ENCODE measurements at regions not wholly inside any gene's neighbourhood (a gene's known extent, or its start where the extent isn't known, plus 50 kb on each side); places are given as distances from the start of the nearest gene placed in this dataset.

DNA sequence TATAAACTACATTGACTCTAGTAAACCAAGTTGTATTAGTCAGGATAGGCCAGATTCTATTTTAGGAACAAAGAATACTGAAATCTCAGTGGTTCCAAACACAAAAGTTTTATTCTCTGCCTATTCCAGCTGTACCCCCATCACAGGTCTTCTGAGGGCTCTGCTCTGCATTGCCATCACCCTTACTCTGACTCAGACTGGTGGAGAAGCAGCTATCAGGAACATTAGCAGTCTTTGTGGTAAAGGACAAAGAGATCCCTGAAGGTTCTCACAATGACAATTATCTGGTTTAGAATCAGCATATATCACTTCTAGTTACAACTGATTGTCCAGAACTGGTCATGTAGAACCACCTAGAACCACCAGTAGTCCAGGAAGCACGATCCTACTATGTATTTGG, 251.1 kb downstream of the GLUD2 start:
- no peak overlapping the region for H3K9ac ChIP-seq (ENCODE audit: low read depth, low read length, poor library complexity)
- H4K91ac ChIP-seq (ENCODE audit: low read depth, low read length, poor library complexity): no peak overlapping the region
- no peaks in the 10 kb centered on the region for H3K4me1 ChIP-seq (ENCODE audit: control insufficient read depth in 2 of 2, insufficient read depth in 1 of 2, low read depth in 1 of 2, low read length in 2 of 2)
- H2BK15ac ChIP-seq (ENCODE audit: low read length): no peak overlapping the region
- no peak overlapping the region for H3K4me3 ChIP-seq (ENCODE audit: low read length in 2 of 2)
- H3K14ac ChIP-seq (ENCODE audit: low read length): no peak overlapping the region
- no peak overlapping the region for H2BK120ac ChIP-seq (ENCODE audit: low read depth, low read length)
- H2AFZ ChIP-seq (ENCODE audit: low read length): no peak overlapping the region
- H2BK12ac ChIP-seq (ENCODE audit: low read length): no peak overlapping the region
- no peak overlapping the region for H2BK5ac ChIP-seq (ENCODE audit: low read length)
- H3K36me3 ChIP-seq (replicated peaks in 1 of 2; ENCODE audit: control insufficient read depth in 2 of 2, insufficient read depth in 2 of 2, low read length in 2 of 2): no peaks in the 10 kb centered on the region
- no peak overlapping the region for H3K18ac ChIP-seq (ENCODE audit: low read length)
- H3K4me2 ChIP-seq (ENCODE audit: insufficient read depth, low read length, poor library complexity, severe bottlenecking): no peak overlapping the region
- no peak overlapping the region for H3K4ac ChIP-seq (ENCODE audit: low read length)
- H2AK5ac ChIP-seq (ENCODE audit: low read depth, low read length): no peak overlapping the region
- no peak overlapping the region for H4K8ac ChIP-seq (ENCODE audit: low read depth, low read length)
- no peaks in the 10 kb centered on the region for H3K9me3 ChIP-seq (replicated peaks in 1 of 2; ENCODE audit: control insufficient read depth in 2 of 2, insufficient read depth in 1 of 2, low read depth in 1 of 2, low read length in 2 of 2)
- no peak for DNase-seq (ENCODE audit: low spot score)
- no peak overlapping the region for H3K27ac ChIP-seq (replicated peaks; ENCODE audit: low read length)
- no CpG with 5 or more reads among the region's 1 CpG for WGBS, 2 donors (ENCODE audit: extremely low coverage in 2 of 2, insufficient read length in 2 of 2, insufficient replicate concordance in 1 of 2)
- H3K23ac ChIP-seq (ENCODE audit: low read depth, low read length, poor library complexity): no peak overlapping the region
- no peaks in the 10 kb centered on the region for H3K27me3 ChIP-seq (ENCODE audit: control insufficient read depth in 3 of 3, insufficient read depth in 3 of 3, low read depth in 1 of 3, low read length in 3 of 3)
- H3K79me1 ChIP-seq (ENCODE audit: low read depth, low read length): no peaks in the 10 kb centered on the region

DNA sequence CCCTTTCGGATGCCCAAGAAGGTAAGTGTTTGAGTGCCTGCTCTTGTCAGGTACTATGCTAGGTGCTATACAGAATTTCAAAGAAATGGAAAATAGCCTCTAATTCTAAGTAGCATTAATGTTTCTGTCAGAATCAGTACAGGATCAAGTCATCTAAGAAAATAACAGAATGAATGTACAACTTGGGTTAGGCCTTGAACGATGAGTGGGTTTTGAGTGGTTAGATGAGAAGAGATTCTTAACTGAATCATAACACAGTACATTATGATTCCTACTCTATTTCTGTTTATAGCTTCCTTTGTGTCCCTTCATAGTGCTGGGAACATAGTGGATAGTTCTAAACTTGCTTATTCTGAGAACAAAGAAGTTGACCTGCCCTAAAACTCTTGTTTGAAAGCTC, 253.9 kb downstream of the GLUD2 start:
- WGBS, 2 donors (ENCODE audit: extremely low coverage in 2 of 2, insufficient read length in 2 of 2, insufficient replicate concordance in 1 of 2): no CpG with 5 or more reads among the region's 2 CpGs

DNA sequence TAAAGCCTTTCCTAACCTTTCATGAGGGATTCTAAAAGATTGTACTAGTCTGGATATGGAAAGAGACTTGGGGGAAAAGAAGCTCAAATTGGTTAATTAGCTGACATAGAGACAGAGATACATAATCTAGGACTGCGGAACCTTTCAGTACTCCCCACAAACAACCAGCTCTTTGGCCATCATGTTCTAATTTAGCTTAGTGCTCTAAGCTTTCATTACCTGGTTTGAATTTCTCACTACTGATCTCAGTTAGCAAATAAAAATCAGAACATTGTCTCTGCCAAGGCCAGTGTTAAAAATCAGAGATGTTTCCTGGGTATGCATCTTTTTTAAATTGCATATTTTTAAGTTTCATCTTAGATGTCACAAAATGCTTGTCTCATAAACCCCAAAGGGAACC, 254.4 kb downstream of the GLUD2 start:
- Histone ChIP-seq H2AFZ (ENCODE audit: low read length) (no peak overlapping the region), H2BK5ac (ENCODE audit: low read length) (no peak overlapping the region), H3K9me3 (replicated peaks in 1 of 2; ENCODE audit: control insufficient read depth in 2 of 2, insufficient read depth in 1 of 2, low read depth in 1 of 2, low read length in 2 of 2) (no peaks in the 10 kb centered on the region), H3K27me3 (ENCODE audit: control insufficient read depth in 3 of 3, insufficient read depth in 3 of 3, low read depth in 1 of 3, low read length in 3 of 3) (no peaks in the 10 kb centered on the region), H3K4me1 (ENCODE audit: control insufficient read depth in 2 of 2, insufficient read depth in 1 of 2, low read depth in 1 of 2, low read length in 2 of 2) (no peaks in the 10 kb centered on the region), H2BK15ac (ENCODE audit: low read length) (no peak overlapping the region), H3K4me2 (ENCODE audit: insufficient read depth, low read length, poor library complexity, severe bottlenecking) (no peak overlapping the region), H3K4me3 (ENCODE audit: low read length in 2 of 2) (no peak overlapping the region), H3K36me3 (replicated peaks in 1 of 2; ENCODE audit: control insufficient read depth in 2 of 2, insufficient read depth in 2 of 2, low read length in 2 of 2) (no peaks in the 10 kb centered on the region), H4K91ac (ENCODE audit: low read depth, low read length, poor library complexity) (no peak overlapping the region), H2AK5ac (ENCODE audit: low read depth, low read length) (no peak overlapping the region), H4K8ac (ENCODE audit: low read depth, low read length) (no peak overlapping the region), H3K27ac (replicated peaks; ENCODE audit: low read length) (no peak overlapping the region), H2BK12ac (ENCODE audit: low read length) (no peak overlapping the region), H3K23ac (ENCODE audit: low read depth, low read length, poor library complexity) (no peak overlapping the region), H3K18ac (ENCODE audit: low read length) (no peak overlapping the region), H3K79me1 (ENCODE audit: low read depth, low read length) (no peaks in the 10 kb centered on the region), H3K9ac (ENCODE audit: low read depth, low read length, poor library complexity) (no peak overlapping the region), H3K14ac (ENCODE audit: low read length) (no peak overlapping the region), H2BK120ac (ENCODE audit: low read depth, low read length) (no peak overlapping the region), H3K4ac (ENCODE audit: low read length) (no peak overlapping the region)
- DNase-seq (ENCODE audit: low spot score): no peak
- no CpG with 5 or more reads among the region's 1 CpG for whole genome bisulfite sequencing, 2 donors (ENCODE audit: extremely low coverage in 2 of 2, insufficient read length in 2 of 2, insufficient replicate concordance in 1 of 2)

More for the DNA sequence above, 253.9 kb downstream of the GLUD2 start:
- Histone ChIP-seq H3K79me1 (ENCODE audit: low read depth, low read length) (no peaks in the 10 kb centered on the region), H4K91ac (ENCODE audit: low read depth, low read length, poor library complexity) (no peak overlapping the region), H3K27ac (replicated peaks; ENCODE audit: low read length) (no peak overlapping the region), H3K4me2 (ENCODE audit: insufficient read depth, low read length, poor library complexity, severe bottlenecking) (no peak overlapping the region), H3K9ac (ENCODE audit: low read depth, low read length, poor library complexity) (no peak overlapping the region), H3K4ac (ENCODE audit: low read length) (no peak overlapping the region), H3K4me1 (ENCODE audit: control insufficient read depth in 2 of 2, insufficient read depth in 1 of 2, low read depth in 1 of 2, low read length in 2 of 2) (no peaks in the 10 kb centered on the region), H3K4me3 (ENCODE audit: low read length in 2 of 2) (no peak overlapping the region), H3K14ac (ENCODE audit: low read length) (no peak overlapping the region), H2BK120ac (ENCODE audit: low read depth, low read length) (no peak overlapping the region), H3K36me3 (replicated peaks in 1 of 2; ENCODE audit: control insufficient read depth in 2 of 2, insufficient read depth in 2 of 2, low read length in 2 of 2) (no peaks in the 10 kb centered on the region), H2BK12ac (ENCODE audit: low read length) (no peak overlapping the region), H3K27me3 (ENCODE audit: control insufficient read depth in 3 of 3, insufficient read depth in 3 of 3, low read depth in 1 of 3, low read length in 3 of 3) (no peaks in the 10 kb centered on the region), H2AFZ (ENCODE audit: low read length) (no peak overlapping the region), H2AK5ac (ENCODE audit: low read depth, low read length) (no peak overlapping the region), H3K9me3 (replicated peaks in 1 of 2; ENCODE audit: control insufficient read depth in 2 of 2, insufficient read depth in 1 of 2, low read depth in 1 of 2, low read length in 2 of 2) (no peaks in the 10 kb centered on the region), H2BK5ac (ENCODE audit: low read length) (no peak overlapping the region), H4K8ac (ENCODE audit: low read depth, low read length) (no peak overlapping the region), H3K18ac (ENCODE audit: low read length) (no peak overlapping the region), H3K23ac (ENCODE audit: low read depth, low read length, poor library complexity) (no peak overlapping the region), H2BK15ac (ENCODE audit: low read length) (no peak overlapping the region)
- DNase-seq (ENCODE audit: low spot score): no peak

GRCh38 chrX:121307449-121307848, 260.0 kb downstream of the GLUD2 start:
- H2AFZ ChIP-seq (ENCODE audit: low read length): no peak overlapping the region
- no peak overlapping the region for H3K4me3 ChIP-seq (ENCODE audit: low read length in 2 of 2)
- no peak overlapping the region for H3K9ac ChIP-seq (ENCODE audit: low read depth, low read length, poor library complexity)
- H3K27me3 ChIP-seq (ENCODE audit: control insufficient read depth in 3 of 3, insufficient read depth in 3 of 3, low read depth in 1 of 3, low read length in 3 of 3): no peaks in the 10 kb centered on the region
- DNase-seq (ENCODE audit: low spot score): no peak
- H2BK5ac ChIP-seq (ENCODE audit: low read length): no peak overlapping the region
- H3K4me1 ChIP-seq (ENCODE audit: control insufficient read depth in 2 of 2, insufficient read depth in 1 of 2, low read depth in 1 of 2, low read length in 2 of 2): peaks cover 0 to 2% of the 10 kb centered on the region in 2 donors
- no peak overlapping the region for H3K23ac ChIP-seq (ENCODE audit: low read depth, low read length, poor library complexity)
- no peak overlapping the region for H4K91ac ChIP-seq (ENCODE audit: low read depth, low read length, poor library complexity)
- H2BK15ac ChIP-seq (ENCODE audit: low read length): no peak overlapping the region
- H2AK5ac ChIP-seq (ENCODE audit: low read depth, low read length): no peak overlapping the region
- WGBS, 2 donors (ENCODE audit: extremely low coverage in 2 of 2, insufficient read length in 2 of 2, insufficient replicate concordance in 1 of 2): no CpG with 5 or more reads among the region's 3 CpGs
- H3K14ac ChIP-seq (ENCODE audit: low read length): no peak overlapping the region
- no peak overlapping the region for H3K4me2 ChIP-seq (ENCODE audit: insufficient read depth, low read length, poor library complexity, severe bottlenecking)
- H2BK12ac ChIP-seq (ENCODE audit: low read length): no peak overlapping the region
- H2BK120ac ChIP-seq (ENCODE audit: low read depth, low read length): no peak overlapping the region
- H4K8ac ChIP-seq (ENCODE audit: low read depth, low read length): no peak overlapping the region
- H3K9me3 ChIP-seq (replicated peaks in 1 of 2; ENCODE audit: control insufficient read depth in 2 of 2, insufficient read depth in 1 of 2, low read depth in 1 of 2, low read length in 2 of 2): no peaks in the 10 kb centered on the region
- no peaks in the 10 kb centered on the region for H3K79me1 ChIP-seq (ENCODE audit: low read depth, low read length)
- no peak overlapping the region for H3K27ac ChIP-seq (replicated peaks; ENCODE audit: low read length)
- H3K18ac ChIP-seq (ENCODE audit: low read length): no peak overlapping the region
- H3K36me3 ChIP-seq (replicated peaks in 1 of 2; ENCODE audit: control insufficient read depth in 2 of 2, insufficient read depth in 2 of 2, low read length in 2 of 2): no peaks in the 10 kb centered on the region
- H3K4ac ChIP-seq (ENCODE audit: low read length): no peak overlapping the region
